OCI-LY3 (cell line): ENCODE measurements at regions not wholly inside any gene's neighbourhood (a gene's known extent, or its start where the extent isn't known, plus 50 kb on each side); places are given as distances from the start of the nearest gene placed in this dataset.

ENCODE experiments used
- CTCF ChIP-seq: fragments of 200-600, 300-600 bp; sonication (generic); IDR thresholded peaks from 2 replicates; pipeline ENCODE4 v1.5.1; 2014; ENCODE audit warnings: antibody characterized with exemption, low read length, low read depth
- EZH2phosphoT487 ChIP-seq: fragments of 200-600 bp; shearing (Covaris generic); IDR thresholded peaks from 2 replicates; pipeline ENCODE4 v1.6.1; 2018; ENCODE audit warnings: antibody characterized with exemption, mixed run types, low read depth

GRCh38 chr5:174636094-174636493 lies 88.3 kb upstream of the MSX2 start:
- no peak for TF ChIP-seq CTCF
- no peak for TF ChIP-seq EZH2phosphoT487
